ENCODE measurements at regions not wholly inside any gene's neighbourhood (a gene's known extent, or its start where the extent isn't known, plus 50 kb on each side); places are given as distances from the start of the nearest gene placed in this dataset.
"Not testable (repeated sequence)": the region's sequence is repeated elsewhere in the genome, so short reads cannot be mapped to it uniquely, and the experiment has no call there.

DNA sequence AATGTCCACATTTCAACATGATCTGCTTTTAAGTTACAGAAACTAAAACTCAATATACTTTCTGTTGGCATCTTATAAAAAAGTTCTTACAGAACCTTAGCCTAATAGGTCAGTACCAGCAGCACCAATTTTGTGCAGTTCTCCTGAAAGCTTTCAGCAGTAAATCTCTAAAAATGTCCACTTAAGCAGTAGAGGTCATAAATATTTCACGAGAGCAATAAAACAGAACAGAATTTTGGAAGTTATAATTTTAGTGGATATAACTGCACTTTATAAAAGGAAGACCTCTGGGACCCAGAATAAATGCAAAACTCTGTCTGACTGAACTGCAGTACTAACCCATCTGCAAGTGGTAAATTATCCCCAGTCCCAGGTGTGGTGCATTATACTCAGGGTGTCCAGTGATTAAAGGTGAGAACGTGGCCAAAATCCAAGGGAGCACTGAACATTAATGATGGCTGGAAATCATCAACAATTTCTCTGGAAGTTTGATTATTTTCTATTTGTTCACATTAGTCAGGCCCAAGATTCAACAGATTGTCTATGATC, 172.6 kb upstream of the RSPO3 start:
- Mint-ChIP-seq H3K27ac (no peak overlapping the region), H3K9me3 (no peaks in the 10 kb centered on the region), H3K36me3 (ENCODE audit: low read depth) (no peaks in the 10 kb centered on the region), H3K4me1 (no peaks in the 10 kb centered on the region), H3K4me3 (no peak overlapping the region), H3K27me3 (peaks cover 6% of the 10 kb centered on the region)
- no peak for ATAC-seq (replicated peaks)

DNA sequence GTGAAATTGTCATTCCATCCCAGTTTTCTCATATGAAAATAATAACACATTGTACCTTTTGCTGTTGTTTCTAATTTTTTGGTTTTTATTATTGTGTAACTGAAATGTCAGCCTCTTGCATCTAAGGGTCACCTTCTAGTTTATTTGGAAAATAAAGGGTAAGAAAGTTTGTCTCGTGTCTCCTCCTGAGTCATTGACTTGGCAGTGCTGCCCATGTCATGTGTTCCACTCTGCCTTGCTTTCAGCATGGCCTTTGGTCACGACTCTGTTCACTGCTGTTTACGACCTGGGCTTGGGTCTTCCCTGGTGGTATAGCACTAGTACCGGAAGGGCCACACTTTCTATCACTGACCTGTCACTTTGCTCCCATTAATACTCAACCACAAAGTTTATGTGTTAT, 171.4 kb upstream of the RSPO3 start:
- Mint-ChIP-seq H3K27me3 (peaks cover 8% of the 10 kb centered on the region), H3K4me1 (no peaks in the 10 kb centered on the region), H3K4me3 (no peak overlapping the region), H3K9me3 (no peaks in the 10 kb centered on the region), H3K36me3 (ENCODE audit: low read depth) (no peaks in the 10 kb centered on the region), H3K27ac (no peak overlapping the region)
- no peak for ATAC-seq (replicated peaks)

DNA sequence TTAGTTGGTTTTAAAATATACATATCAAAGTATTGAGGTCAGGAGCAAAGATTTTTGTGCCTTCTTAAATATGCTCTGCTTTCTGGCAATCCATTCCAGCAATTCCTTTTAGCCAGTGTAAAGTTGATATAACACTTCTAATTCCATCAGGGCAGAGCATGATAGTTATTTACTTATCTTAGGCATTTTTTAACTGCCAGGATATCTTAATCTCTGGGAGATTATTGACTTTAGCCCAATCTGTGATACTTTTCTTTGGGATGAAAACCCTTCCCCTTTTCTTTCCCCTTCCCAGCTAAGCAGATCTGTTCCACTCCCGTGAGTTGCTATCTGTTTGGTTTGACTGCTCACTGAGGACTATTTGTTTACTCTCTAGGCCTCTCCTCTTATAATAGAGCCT, 168.7 kb upstream of the RSPO3 start:
- Mint-ChIP-seq H3K36me3 (ENCODE audit: low read depth) (no peaks in the 10 kb centered on the region), H3K4me1 (no peaks in the 10 kb centered on the region), H3K9me3 (no peaks in the 10 kb centered on the region), H3K27ac (no peak overlapping the region), H3K4me3 (no peak overlapping the region), H3K27me3 (peaks cover 5% of the 10 kb centered on the region)
- ATAC-seq (replicated peaks), result no peak

DNA sequence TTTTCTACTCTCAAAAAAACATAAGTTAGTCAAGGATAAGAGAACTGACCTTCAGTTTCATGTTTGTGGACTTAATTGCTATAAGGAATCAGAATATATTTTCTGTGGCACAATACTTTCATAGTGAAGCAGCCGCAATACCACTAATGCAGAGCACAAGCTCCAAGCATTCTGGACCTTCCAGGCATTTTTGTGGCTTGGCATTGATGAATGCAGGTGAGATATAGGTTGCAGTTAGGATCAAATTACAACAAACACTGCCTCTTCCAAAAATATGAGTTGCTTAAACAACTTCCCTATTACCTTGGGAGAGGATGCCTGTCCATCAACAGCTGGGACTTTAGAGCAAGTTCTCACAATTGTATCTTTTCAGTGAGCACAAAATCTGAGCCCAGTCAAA, 162.8 kb upstream of the RSPO3 start:
- H3K27me3 Mint-ChIP-seq, result peaks cover 9% of the 10 kb centered on the region
- no peak overlapping the region for H3K4me3 Mint-ChIP-seq
- no peak overlapping the region for H3K27ac Mint-ChIP-seq
- no peaks in the 10 kb centered on the region for H3K4me1 Mint-ChIP-seq
- ATAC-seq (replicated peaks), result no peak
- H3K9me3 Mint-ChIP-seq, result peaks cover 3% of the 10 kb centered on the region
- no peaks in the 10 kb centered on the region for H3K36me3 Mint-ChIP-seq (ENCODE audit: low read depth)

DNA sequence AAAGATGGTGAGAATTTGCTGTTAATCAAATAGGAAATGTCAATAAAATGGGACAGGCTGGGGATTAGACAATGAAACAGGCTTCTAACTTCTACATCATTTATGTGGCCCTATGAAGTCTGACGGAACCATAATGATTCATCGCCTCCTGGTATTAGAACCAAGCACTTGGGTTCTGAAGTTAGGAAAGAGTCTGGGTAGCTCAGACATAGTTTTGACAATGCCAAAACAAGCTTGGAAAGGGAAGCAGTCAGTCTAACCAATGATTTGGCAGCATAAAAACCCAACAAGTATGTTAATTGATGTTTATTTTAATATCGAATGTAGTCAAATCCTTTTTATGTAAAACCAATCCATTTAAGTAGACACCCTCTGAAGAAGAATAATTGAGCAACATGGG, 160.8 kb upstream of the RSPO3 start:
- Mint-ChIP-seq H3K36me3 (ENCODE audit: low read depth) (no peaks in the 10 kb centered on the region), H3K27me3 (peaks cover 4% of the 10 kb centered on the region), H3K4me3 (no peak overlapping the region), H3K9me3 (peaks cover 3% of the 10 kb centered on the region), H3K27ac (no peak overlapping the region), H3K4me1 (no peaks in the 10 kb centered on the region)
- ATAC-seq (replicated peaks), result no peak

DNA sequence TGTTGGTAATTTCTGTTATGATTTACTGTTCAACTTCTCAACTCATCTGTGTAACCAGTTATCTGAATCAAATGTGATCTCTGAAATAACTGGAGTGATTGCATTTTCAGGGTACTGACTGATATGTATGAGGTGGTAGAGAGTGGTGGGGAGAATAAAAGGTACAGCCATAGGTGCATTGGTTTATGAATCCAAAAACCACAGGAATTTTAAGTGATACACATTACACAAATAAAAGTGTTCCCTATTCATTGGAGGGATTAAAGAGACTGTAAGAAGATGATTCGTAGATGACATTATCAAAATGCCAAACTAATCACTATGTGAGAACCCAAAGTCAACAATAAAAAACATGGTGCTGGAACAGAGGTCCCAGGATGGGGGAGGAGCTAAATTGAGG, 158.7 kb upstream of the RSPO3 start:
- no peak overlapping the region for H3K27ac Mint-ChIP-seq
- H3K36me3 Mint-ChIP-seq (ENCODE audit: low read depth), result no peaks in the 10 kb centered on the region
- no peak for ATAC-seq (replicated peaks)
- peaks cover 3% of the 10 kb centered on the region for H3K9me3 Mint-ChIP-seq
- no peak overlapping the region for H3K4me3 Mint-ChIP-seq
- H3K27me3 Mint-ChIP-seq, result peaks cover 4% of the 10 kb centered on the region
- H3K4me1 Mint-ChIP-seq, result no peaks in the 10 kb centered on the region

DNA sequence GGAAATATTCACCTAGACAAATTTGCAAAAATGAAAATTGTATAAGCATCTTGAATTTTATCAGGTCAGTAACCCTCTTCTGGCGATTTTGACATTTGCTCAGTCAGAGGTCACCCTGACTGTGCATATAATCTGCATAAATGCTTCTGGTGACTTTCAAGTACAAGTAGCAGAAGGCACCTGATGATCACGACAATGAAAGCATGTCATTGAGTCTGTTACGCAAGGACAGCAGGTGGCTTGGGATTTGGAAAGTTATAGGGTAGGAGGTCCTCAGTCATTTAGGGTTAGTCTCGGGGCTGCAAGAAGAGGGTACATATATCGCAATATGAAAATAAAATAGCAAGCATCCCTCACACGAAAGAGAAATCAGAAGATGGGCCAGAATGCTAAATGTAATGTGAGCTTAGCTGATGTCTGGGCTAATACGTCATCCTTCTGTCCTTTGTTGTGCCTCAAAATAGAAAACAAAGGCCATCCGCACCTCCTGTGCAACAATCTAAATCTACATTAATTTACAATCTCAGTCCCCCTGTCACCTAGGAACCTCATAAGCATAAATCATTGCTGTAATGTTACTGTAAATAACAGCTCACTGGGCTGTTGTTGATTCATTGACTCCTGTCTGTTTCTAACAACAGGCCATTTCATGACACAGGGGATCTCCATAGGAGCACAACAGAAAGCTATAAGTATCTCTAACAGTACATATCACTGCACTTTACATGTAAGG, 155.2 kb upstream of the RSPO3 start:
- H3K9me3 Mint-ChIP-seq, result no peaks in the 10 kb centered on the region
- H3K4me3 Mint-ChIP-seq, result no peak overlapping the region
- H3K27me3 Mint-ChIP-seq, result no peaks in the 10 kb centered on the region
- no peak for ATAC-seq (replicated peaks)
- H3K27ac Mint-ChIP-seq, result no peak overlapping the region
- H3K36me3 Mint-ChIP-seq (ENCODE audit: low read depth), result no peaks in the 10 kb centered on the region
- H3K4me1 Mint-ChIP-seq, result no peaks in the 10 kb centered on the region

DNA sequence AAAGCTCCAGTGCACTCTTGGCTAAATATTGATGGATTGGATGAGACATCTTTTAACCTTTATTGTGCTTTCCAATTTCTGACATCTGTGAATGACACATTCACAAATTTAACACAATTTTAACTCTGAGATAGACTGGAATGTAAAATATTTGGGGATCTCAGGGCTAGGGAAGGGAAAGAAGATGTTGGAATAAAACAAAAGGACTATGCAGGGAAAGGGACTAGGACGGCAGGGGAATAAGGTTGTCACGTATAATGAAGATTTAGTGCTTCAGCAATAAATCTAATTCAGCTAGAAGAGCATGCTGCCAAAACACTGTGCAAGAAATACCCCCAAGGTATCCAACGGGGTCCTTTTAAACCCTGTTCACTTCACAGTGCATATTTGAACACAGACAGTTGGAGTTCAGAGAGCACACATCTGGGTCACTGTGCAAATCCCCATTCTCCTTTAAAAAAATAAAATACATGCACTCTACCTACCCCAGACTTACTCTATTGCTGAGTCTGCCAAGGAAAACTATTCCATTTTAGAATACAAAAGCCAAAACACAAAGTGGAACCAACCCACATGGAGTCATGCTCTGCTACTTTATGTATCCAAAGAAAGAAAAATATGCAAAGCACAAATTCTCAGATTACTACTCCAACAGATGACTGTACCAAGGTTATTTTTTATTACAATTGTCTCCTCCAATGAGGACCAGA, 151.0 kb upstream of the RSPO3 start:
- Mint-ChIP-seq H3K4me3 (no peak overlapping the region), H3K27ac (no peak overlapping the region), H3K36me3 (ENCODE audit: low read depth) (no peaks in the 10 kb centered on the region), H3K9me3 (no peaks in the 10 kb centered on the region), H3K4me1 (no peaks in the 10 kb centered on the region), H3K27me3 (no peaks in the 10 kb centered on the region)
- ATAC-seq (replicated peaks), result no peak

DNA sequence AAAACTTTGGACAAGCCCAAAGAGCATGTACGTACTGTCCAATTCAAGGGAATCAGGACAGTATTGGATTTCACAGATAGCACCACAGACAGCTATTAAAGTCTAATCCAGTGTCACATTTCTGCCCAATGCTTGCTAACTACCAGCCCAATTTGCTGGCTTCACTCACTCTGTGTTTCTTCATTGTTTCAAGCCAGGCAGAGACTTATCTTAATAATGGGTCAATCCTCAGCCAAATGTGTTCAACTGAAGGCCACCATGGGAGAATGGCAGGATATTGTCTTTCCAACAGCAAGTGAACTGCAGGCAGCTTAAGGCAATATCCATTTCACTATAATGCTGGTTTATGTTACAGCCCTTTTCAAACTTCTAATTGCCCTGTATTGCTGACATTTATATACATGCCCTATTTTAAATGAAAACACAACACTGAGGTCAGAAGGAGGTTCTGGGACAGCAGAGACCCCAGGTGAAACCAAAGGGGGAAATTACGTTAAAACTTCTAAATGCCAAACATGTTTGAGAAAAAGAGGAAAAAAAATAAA, 142.1 kb upstream of the RSPO3 start:
- H3K4me1 Mint-ChIP-seq, result no peaks in the 10 kb centered on the region
- peaks cover 6% of the 10 kb centered on the region for H3K27me3 Mint-ChIP-seq
- H3K36me3 Mint-ChIP-seq (ENCODE audit: low read depth), result no peaks in the 10 kb centered on the region
- H3K4me3 Mint-ChIP-seq, result no peak overlapping the region
- ATAC-seq (replicated peaks), result no peak
- H3K9me3 Mint-ChIP-seq, result peaks cover 3% of the 10 kb centered on the region
- H3K27ac Mint-ChIP-seq, result no peak overlapping the region

DNA sequence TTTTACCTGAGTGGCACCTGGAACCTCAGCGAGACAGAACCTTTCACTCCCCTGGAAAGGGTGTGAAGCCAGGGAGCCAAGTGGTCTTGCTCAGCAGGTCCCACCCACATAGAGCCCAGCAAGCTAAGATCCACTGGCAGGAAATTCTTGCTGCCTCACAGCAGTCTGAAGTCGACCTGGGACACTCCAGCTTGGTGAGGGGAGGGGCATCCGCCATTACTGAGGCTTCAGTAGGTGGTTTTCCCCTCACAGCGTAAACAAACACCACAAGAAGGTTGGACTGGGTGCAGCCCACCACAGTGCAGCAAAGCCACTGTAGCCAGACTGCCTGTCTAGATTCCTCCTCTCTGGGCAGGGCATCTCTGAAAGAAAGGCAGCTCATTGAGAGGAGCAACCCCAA, 134.7 kb upstream of the RSPO3 start:
- no peaks in the 10 kb centered on the region for H3K36me3 Mint-ChIP-seq (ENCODE audit: low read depth)
- peaks cover 6% of the 10 kb centered on the region for H3K27me3 Mint-ChIP-seq
- H3K9me3 Mint-ChIP-seq, result peaks cover 4% of the 10 kb centered on the region
- no peak overlapping the region for H3K4me3 Mint-ChIP-seq
- H3K4me1 Mint-ChIP-seq, result no peaks in the 10 kb centered on the region
- ATAC-seq (replicated peaks), result no peak
- H3K27ac Mint-ChIP-seq, result no peak overlapping the region

DNA sequence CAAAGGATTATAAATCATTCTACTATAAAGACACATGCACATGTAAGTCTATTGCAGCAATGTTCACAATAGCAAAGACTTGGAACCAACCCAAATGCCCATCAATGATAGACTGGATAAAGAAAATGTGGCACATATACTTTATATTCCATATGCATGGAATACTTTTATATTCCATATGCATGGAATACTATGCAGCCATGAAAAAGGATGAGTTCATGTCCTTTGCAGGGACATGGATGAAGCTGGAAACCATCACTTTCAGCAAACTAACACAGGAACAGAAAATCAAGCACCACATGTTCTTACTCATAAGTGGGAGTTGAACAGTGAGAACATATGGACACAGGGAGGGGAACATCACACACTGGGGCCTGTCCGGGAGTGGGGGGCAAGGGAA, 130.3 kb upstream of the RSPO3 start:
- ATAC-seq (replicated peaks); H3K4me3 Mint-ChIP-seq; H3K27ac Mint-ChIP-seq; H3K4me1 Mint-ChIP-seq; H3K9me3 Mint-ChIP-seq; H3K27me3 Mint-ChIP-seq; H3K36me3 Mint-ChIP-seq (ENCODE audit: low read depth): not testable (repeated sequence)

DNA sequence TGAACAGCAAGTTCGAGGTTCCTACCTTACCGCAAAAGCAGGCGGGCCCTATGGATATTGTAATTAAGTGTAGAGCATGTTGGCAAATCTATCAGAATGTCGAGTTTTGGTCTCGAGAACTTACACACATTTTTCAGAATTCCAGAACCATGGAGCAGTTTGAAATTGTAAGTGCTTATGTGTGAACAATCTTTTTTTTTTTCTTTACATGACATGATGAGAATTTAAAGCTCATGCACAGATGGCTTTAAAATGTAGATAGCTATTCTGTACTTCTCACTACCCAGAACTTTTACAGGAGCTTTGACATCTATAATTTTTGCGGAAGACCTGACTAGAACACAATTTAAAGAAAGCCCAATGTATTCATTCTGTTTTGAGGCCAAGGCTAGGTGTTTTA, 117.8 kb upstream of the RSPO3 start:
- H3K4me3 Mint-ChIP-seq, result no peak overlapping the region
- no peak for ATAC-seq (replicated peaks)
- no peaks in the 10 kb centered on the region for H3K9me3 Mint-ChIP-seq
- no peak overlapping the region for H3K27ac Mint-ChIP-seq
- no peaks in the 10 kb centered on the region for H3K36me3 Mint-ChIP-seq (ENCODE audit: low read depth)
- no peaks in the 10 kb centered on the region for H3K4me1 Mint-ChIP-seq
- peaks cover 3% of the 10 kb centered on the region for H3K27me3 Mint-ChIP-seq

DNA sequence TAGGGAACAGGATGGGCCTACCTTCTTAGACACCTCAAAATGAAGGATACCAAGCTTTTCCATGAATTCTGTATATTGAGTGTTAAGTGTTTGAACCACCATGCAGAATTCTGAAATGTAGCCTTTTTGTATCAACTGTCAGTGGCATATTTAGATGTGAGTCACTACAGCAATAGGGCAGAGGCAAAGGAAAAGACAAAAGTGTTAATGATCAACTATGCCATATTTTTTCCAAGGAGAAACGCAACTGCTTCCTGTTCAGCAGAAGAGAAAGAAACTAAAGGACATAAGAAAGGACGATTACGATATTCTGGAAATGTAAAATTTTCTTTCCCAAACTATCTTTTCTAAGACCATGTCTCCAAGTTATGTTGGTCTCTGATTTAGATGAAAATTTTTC, 104.6 kb upstream of the RSPO3 start:
- Mint-ChIP-seq H3K27ac (no peak overlapping the region), H3K9me3 (peaks cover 4% of the 10 kb centered on the region), H3K4me1 (no peaks in the 10 kb centered on the region), H3K27me3 (no peaks in the 10 kb centered on the region), H3K4me3 (no peak overlapping the region), H3K36me3 (ENCODE audit: low read depth) (no peaks in the 10 kb centered on the region)
- no peak for ATAC-seq (replicated peaks)

DNA sequence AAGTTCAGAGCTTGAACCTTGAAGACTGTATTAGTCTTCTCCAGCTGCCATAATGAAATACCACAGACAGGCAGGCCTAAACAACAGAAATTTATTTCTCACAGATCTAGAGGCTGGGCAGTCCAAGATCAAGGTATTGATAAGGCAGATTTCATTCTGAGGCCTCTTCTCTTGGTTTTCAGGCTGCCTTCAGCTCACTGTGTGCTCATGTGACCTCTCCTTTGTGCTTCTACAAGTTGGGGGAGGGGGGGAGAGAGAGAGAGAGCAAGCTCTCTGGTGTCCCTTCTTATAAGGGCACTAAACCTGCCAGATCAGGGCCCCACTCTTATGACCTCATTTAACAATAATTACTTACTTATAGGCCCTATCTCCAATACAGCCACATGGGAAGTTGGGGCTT, 102.6 kb upstream of the RSPO3 start:
- Mint-ChIP-seq H3K4me3 (no peak overlapping the region), H3K9me3 (peaks cover 4% of the 10 kb centered on the region), H3K36me3 (ENCODE audit: low read depth) (no peaks in the 10 kb centered on the region), H3K27me3 (no peaks in the 10 kb centered on the region), H3K27ac (no peak overlapping the region), H3K4me1 (no peaks in the 10 kb centered on the region)
- no peak for ATAC-seq (replicated peaks)

DNA sequence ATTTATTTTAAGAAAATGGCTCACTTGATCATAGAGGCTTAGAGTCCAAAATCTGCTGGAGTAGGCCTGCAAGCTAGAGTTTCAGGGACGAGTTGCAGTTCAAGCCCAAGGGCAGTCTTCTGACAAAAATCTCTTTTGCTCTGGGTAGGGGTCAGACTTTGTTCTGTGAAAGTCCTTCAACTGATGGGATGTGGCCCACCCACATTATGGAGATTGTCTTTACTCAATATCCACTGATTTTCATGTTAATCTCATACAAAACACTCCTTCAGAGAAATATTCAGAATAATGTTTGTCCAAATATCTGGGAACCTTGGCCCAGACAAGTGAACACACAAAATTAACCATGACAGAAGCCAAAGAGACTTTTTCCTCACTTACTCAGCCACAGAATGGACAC, 98.6 kb upstream of the RSPO3 start:
- Mint-ChIP-seq H3K9me3 (no peaks in the 10 kb centered on the region), H3K4me1 (no peaks in the 10 kb centered on the region), H3K36me3 (ENCODE audit: low read depth) (no peaks in the 10 kb centered on the region), H3K4me3 (no peak overlapping the region), H3K27ac (no peak overlapping the region), H3K27me3 (peaks cover 7% of the 10 kb centered on the region)
- no peak for ATAC-seq (replicated peaks)
